WTC11 (cell line): ENCODE measurements at regions not wholly inside any gene's neighbourhood (a gene's known extent, or its start where the extent isn't known, plus 50 kb on each side); places are given as distances from the start of the nearest gene placed in this dataset.

ENCODE experiments used
- ATAC-seq: fragments of 200-7000 bp; cut with Tn5 transposase; 2 replicates; pipeline ENCODE4 v1.10.0; 2021; ENCODE audit warnings: mild to moderate bottlenecking, moderate library complexity
- CTCF ChIA-PET: fragments of 300-600 bp; sonication (Branson Sonifier 250); formaldehyde crosslinking; loops from one replicate; lab custom pipeline; 2021; ENCODE audit warnings: antibody characterized with exemption; lab: Charles Lee
- POLR2A ChIA-PET: fragments of 350-600 bp; sonication (Branson Sonifier 250); formaldehyde crosslinking; loops from one replicate; lab custom pipeline; 2021; ENCODE audit warnings: antibody characterized with exemption; lab: Charles Lee
- DNase-seq: peaks from one replicate; pipeline ENCODE4 v3.0.0; 2021; ENCODE audit warnings: low spot score
- H3K27ac Mint-ChIP-seq: 2 replicates; pipeline ENCODE4 v1.8.0; 2021; ENCODE audit warnings: mixed read lengths
- H3K27me3 Mint-ChIP-seq: 2 replicates; pipeline ENCODE4 v1.8.0; 2021; ENCODE audit warnings: low read depth, mild to moderate bottlenecking, moderate library complexity, mixed read lengths
- H3K36me3 Mint-ChIP-seq: 2 replicates; pipeline ENCODE4 v1.8.0; 2021; ENCODE audit warnings: mixed read lengths
- H3K4me1 Mint-ChIP-seq: 2 replicates; pipeline ENCODE4 v1.8.0; 2022; ENCODE audit warnings: mixed read lengths
- H3K4me3 Mint-ChIP-seq: 2 replicates; pipeline ENCODE4 v1.8.0; 2021; ENCODE audit warnings: mild to moderate bottlenecking, moderate library complexity, mixed read lengths
- H3K9me3 Mint-ChIP-seq: 2 replicates; pipeline ENCODE4 v1.8.0; 2021; ENCODE audit warnings: mixed read lengths
- ARID4B ChIP-seq: sonication (generic); formaldehyde crosslinking; IDR thresholded peaks from 2 replicates; pipeline ENCODE4 v1.8.0; 2023; ENCODE audit warnings: missing genetic modification reagents, mild to moderate bottlenecking, borderline replicate concordance
- CREM ChIP-seq: sonication (generic); formaldehyde crosslinking; IDR thresholded peaks from 2 replicates; pipeline ENCODE4 v1.8.1; 2022; ENCODE audit warnings: mild to moderate bottlenecking, missing genetic modification reagents, moderate library complexity
- FOXJ3 ChIP-seq: sonication (generic); formaldehyde crosslinking; IDR thresholded peaks from 2 replicates; pipeline ENCODE4 v1.9.0; 2021; ENCODE audit warnings: missing genetic modification reagents, mild to moderate bottlenecking, borderline replicate concordance
- GRHL2 ChIP-seq: fragments of 250-450 bp; sonication (Bioruptor Pico); IDR thresholded peaks from 2 replicates; pipeline ENCODE4 v1.8.0; 2022; ENCODE audit warnings: mild to moderate bottlenecking, moderate library complexity; ENCODE audit not compliant: insufficient replicate concordance, severe bottlenecking
- MLX ChIP-seq: sonication (generic); formaldehyde crosslinking; IDR thresholded peaks from 2 replicates; pipeline ENCODE4 v1.8.1; 2023; ENCODE audit warnings: mild to moderate bottlenecking, missing genetic modification reagents, moderate library complexity
- MXD4 ChIP-seq: fragments of 250-450 bp; sonication (Bioruptor Pico); IDR thresholded peaks from 2 replicates; pipeline ENCODE4 v1.8.0; 2021; ENCODE audit warnings: mild to moderate bottlenecking, moderate library complexity, borderline replicate concordance
- OVOL2 ChIP-seq: fragments of 250-450 bp; sonication (Bioruptor Pico); IDR thresholded peaks from 2 replicates; pipeline ENCODE4 v1.9.0; 2021; ENCODE audit warnings: mild to moderate bottlenecking, borderline replicate concordance
- PRDM15 ChIP-seq: sonication (generic); formaldehyde crosslinking; IDR thresholded peaks from 2 replicates; pipeline ENCODE4 v1.8.0; 2022; ENCODE audit warnings: missing genetic modification reagents
- SMAD3 ChIP-seq: sonication (generic); formaldehyde crosslinking; IDR thresholded peaks from 2 replicates; pipeline ENCODE4 v1.8.0; 2022; ENCODE audit warnings: missing genetic modification reagents, mild to moderate bottlenecking, borderline replicate concordance
- STAT6 ChIP-seq: sonication (generic); formaldehyde crosslinking; conservative IDR thresholded peaks from 2 replicates; pipeline ENCODE4 v1.8.1; 2023; ENCODE audit warnings: mild to moderate bottlenecking, low read depth, missing genetic modification reagents, moderate library complexity
- TEAD1 ChIP-seq: sonication (generic); formaldehyde crosslinking; IDR thresholded peaks from 2 replicates; pipeline ENCODE4 v1.8.0; 2022; ENCODE audit warnings: mild to moderate bottlenecking, missing genetic modification reagents
- TEAD4 ChIP-seq: sonication (generic); formaldehyde crosslinking; IDR thresholded peaks from 2 replicates; pipeline ENCODE4 v1.8.0; 2022; ENCODE audit warnings: mild to moderate bottlenecking, missing genetic modification reagents
- USF1 ChIP-seq: sonication (generic); formaldehyde crosslinking; IDR thresholded peaks from 2 replicates; pipeline ENCODE4 v1.8.0; 2022; ENCODE audit warnings: mild to moderate bottlenecking, missing genetic modification reagents
- ZMAT4 ChIP-seq: fragments of 250-450 bp; sonication (Bioruptor Pico); IDR thresholded peaks from 2 replicates; pipeline ENCODE4 v1.9.0; 2021; ENCODE audit warnings: mild to moderate bottlenecking
- ZNF219 ChIP-seq: sonication (generic); formaldehyde crosslinking; IDR thresholded peaks from 2 replicates; pipeline ENCODE4 v1.8.0; 2023; ENCODE audit warnings: missing genetic modification reagents, mild to moderate bottlenecking, borderline replicate concordance
- ZNF281 ChIP-seq: sonication (generic); formaldehyde crosslinking; IDR thresholded peaks from 2 replicates; pipeline ENCODE4 v1.8.0; 2023; ENCODE audit warnings: mild to moderate bottlenecking, missing genetic modification reagents
- ZNF423 ChIP-seq: fragments of 250-450 bp; sonication (Bioruptor Pico); IDR thresholded peaks from 2 replicates; pipeline ENCODE4 v2.1.2; 2022; ENCODE audit warnings: mild to moderate bottlenecking, moderate library complexity

GRCh38 chr1:242827538-242827937 is 303.0 kb upstream of the PLD5 start:
- Mint-ChIP-seq H3K4me3 (no peak overlapping the region), H3K27me3 (no peaks in the 10 kb centered on the region), H3K9me3 (no peaks in the 10 kb centered on the region; the same call in 1 of the 2 replicates), H3K27ac (no peak overlapping the region), H3K4me1 (peaks cover 25% of the 10 kb centered on the region), H3K36me3 (no peaks in the 10 kb centered on the region)
- POLR2A ChIA-PET: no interaction called here
- ATAC-seq: no peak
- CTCF ChIA-PET: no interaction called here
- no peak for DNase-seq
- TF ChIP-seq TEAD1 (CRISPR knock-in tag): no peak
- TF ChIP-seq FOXJ3 (CRISPR knock-in tag): no peak
- TF ChIP-seq USF1 (CRISPR knock-in tag): no peak
- no peak for TF ChIP-seq GRHL2 (CRISPR knock-in tag)
- TF ChIP-seq CREM (CRISPR knock-in tag): no peak
- no peak for TF ChIP-seq TEAD4 (CRISPR knock-in tag)
- no peak for TF ChIP-seq PRDM15 (CRISPR knock-in tag)
- no peak for TF ChIP-seq ARID4B (CRISPR knock-in tag)
- TF ChIP-seq ZNF219: no peak
- no peak for TF ChIP-seq OVOL2 (CRISPR knock-in tag)
- TF ChIP-seq SMAD3: no peak

GRCh38 chr1:242826701-242827336 is 302.3 kb upstream of the PLD5 start:
- CTCF ChIA-PET: no interaction called here
- Mint-ChIP-seq H3K4me1 (peaks cover 25% of the 10 kb centered on the region), H3K36me3 (no peaks in the 10 kb centered on the region), H3K4me3 (no peak overlapping the region), H3K27me3 (no peaks in the 10 kb centered on the region), H3K9me3 (no peaks in the 10 kb centered on the region), H3K27ac (no peak overlapping the region)
- ATAC-seq: no peak
- POLR2A ChIA-PET: no interaction called here
- no peak for DNase-seq
- TF ChIP-seq ZMAT4 (CRISPR knock-in tag): no peak
- no peak for TF ChIP-seq ZNF423 (CRISPR knock-in tag)
- no peak for TF ChIP-seq STAT6 (CRISPR knock-in tag)
- no peak for TF ChIP-seq MXD4 (CRISPR knock-in tag)
- no peak for TF ChIP-seq MLX
- no peak for TF ChIP-seq ZNF281 (CRISPR knock-in tag)
